Astrocyte (in vitro differentiated cells and primary cell): ENCODE measurements at regions not wholly inside any gene's neighbourhood (a gene's known extent, or its start where the extent isn't known, plus 50 kb on each side); places are given as distances from the start of the nearest gene placed in this dataset.
A peak's percentile ranks its signal among the peaks of the same experiment; 100 is the strongest.
"Not testable (repeated sequence)": the region's sequence is repeated elsewhere in the genome, so short reads cannot be mapped to it uniquely, and the experiment has no call there.

Experiments
- DNase-seq: peaks from one replicate; pipeline ENCODE4 v3.0.0-alpha.2; 2010; ENCODE audit warnings: low read depth
- FAIRE-seq: peaks from 2 replicates; lab custom pipeline; 2011; peaks lifted over from hg19 to GRCh38; lab: Jason Lieb, UNC
- H2AFZ ChIP-seq: 2 replicates; pipeline ENCODE4 v1.6.0; 2012; ENCODE audit warnings: low read depth, low read length, inconsistent platforms
- H3K27ac ChIP-seq: 2 replicates; pipeline ENCODE4 v1.5.1; 2011; ENCODE audit warnings: low read depth, low read length, inconsistent platforms
- H3K27me3 ChIP-seq: 2 replicates; pipeline ENCODE4 v1.6.0; 2011; ENCODE audit warnings: low read length, inconsistent platforms; ENCODE audit not compliant: insufficient read depth
- H3K36me3 ChIP-seq: 2 replicates; pipeline ENCODE4 v1.5.1; 2011; ENCODE audit warnings: low read length, inconsistent platforms; ENCODE audit not compliant: insufficient read depth
- H3K4me1 ChIP-seq: 2 replicates; pipeline ENCODE4 v1.5.1; 2011; ENCODE audit warnings: low read length, inconsistent platforms; ENCODE audit not compliant: insufficient read depth
- H3K4me2 ChIP-seq: 2 replicates; pipeline ENCODE4 v1.6.0; 2012; ENCODE audit warnings: low read length, inconsistent platforms
- H3K4me3 ChIP-seq: 2 replicates; pipeline ENCODE4 v1.5.1; 2011; ENCODE audit warnings: low read depth, mild to moderate bottlenecking, low read length, inconsistent platforms; ENCODE audit not compliant: insufficient read depth
- H3K79me2 ChIP-seq: 2 replicates; pipeline ENCODE4 v1.6.0; 2012; ENCODE audit warnings: mild to moderate bottlenecking, low read length, inconsistent platforms; ENCODE audit not compliant: insufficient read depth
- H3K9ac ChIP-seq: 2 replicates; pipeline ENCODE4 v1.6.0; 2012; ENCODE audit warnings: mild to moderate bottlenecking, low read length, inconsistent platforms
- H3K9me3 ChIP-seq: 2 replicates; pipeline ENCODE4 v1.5.1; 2012; ENCODE audit warnings: low read depth, mild to moderate bottlenecking, low read length, inconsistent platforms; ENCODE audit not compliant: insufficient read depth
- H4K20me1 ChIP-seq: 2 replicates; pipeline ENCODE4 v1.6.0; 2012; ENCODE audit warnings: low read length, inconsistent platforms; ENCODE audit not compliant: insufficient read depth
- H3K27ac Mint-ChIP-seq: one replicate; pipeline ENCODE4 v1.8.0; 2021; ENCODE audit warnings: mild to moderate bottlenecking, mixed read lengths; ENCODE audit not compliant: unreplicated experiment
- H3K27me3 Mint-ChIP-seq: one replicate; pipeline ENCODE4 v1.8.0; 2021; ENCODE audit warnings: low read depth, mixed read lengths; ENCODE audit not compliant: unreplicated experiment
- H3K36me3 Mint-ChIP-seq: one replicate; pipeline ENCODE4 v1.8.0; 2021; ENCODE audit warnings: low read depth, mixed read lengths; ENCODE audit not compliant: unreplicated experiment
- H3K4me1 Mint-ChIP-seq: one replicate; pipeline ENCODE4 v1.8.0; 2021; ENCODE audit warnings: low read depth, mixed read lengths; ENCODE audit not compliant: unreplicated experiment
- H3K4me3 Mint-ChIP-seq: one replicate; pipeline ENCODE4 v1.8.0; 2021; ENCODE audit warnings: mild to moderate bottlenecking, moderate library complexity, mixed read lengths; ENCODE audit not compliant: unreplicated experiment
- H3K9me3 Mint-ChIP-seq: one replicate; pipeline ENCODE4 v1.8.0; 2021; ENCODE audit warnings: mild to moderate bottlenecking, mixed read lengths; ENCODE audit not compliant: unreplicated experiment
- EZH2 ChIP-seq: IDR thresholded peaks from 2 replicates; pipeline ENCODE4 v1.6.1; 2012; ENCODE audit warnings: mild to moderate bottlenecking, low read length, inconsistent platforms; ENCODE audit not compliant: insufficient read depth
- TF ChIP-seq, protein P1 (sequence below): IDR thresholded peaks from 2 replicates; pipeline ENCODE4 v1.5.1; 2011; ENCODE audit warnings: low read depth, mild to moderate bottlenecking, inconsistent platforms, low read length, moderate library complexity; ENCODE audit not compliant: insufficient read depth

DNA sequence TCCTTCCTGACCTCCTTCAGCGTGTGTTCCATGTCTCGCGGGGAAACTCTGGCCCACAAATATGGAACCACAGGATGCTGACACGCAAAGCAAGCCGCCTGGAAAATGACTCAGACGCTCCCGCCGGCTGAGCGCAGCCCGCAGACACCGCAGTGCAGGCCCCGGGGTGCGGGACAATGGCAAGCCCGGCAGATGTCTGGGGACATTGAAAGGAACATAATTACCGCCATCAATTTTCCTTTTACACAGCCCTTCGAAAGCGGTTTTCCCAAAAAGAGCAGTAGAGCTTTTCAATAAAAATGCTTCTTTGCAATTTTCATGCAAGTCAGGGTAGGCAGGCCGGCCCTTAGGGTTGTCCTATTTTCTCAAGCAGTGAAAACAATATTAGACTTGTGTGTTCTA, 159.2 kb upstream of the SH3BP4 start:
- Histone ChIP-seq H3K9ac (peak overlapping the region; percentile 57), H3K4me3 (no peak overlapping the region), H3K36me3 (no peaks in the 10 kb centered on the region), H4K20me1 (no peaks in the 10 kb centered on the region), H2AFZ (no peak overlapping the region), H3K27ac (peak overlapping the region; percentile 79), H3K9me3 (no peaks in the 10 kb centered on the region), H3K4me2 (peak overlapping the region; percentile 70), H3K27me3 (no peaks in the 10 kb centered on the region), H3K4me1 (peaks cover 29% of the 10 kb centered on the region), H3K79me2 (no peaks in the 10 kb centered on the region)
- H3K27me3 Mint-ChIP-seq = peaks cover 5% of the 10 kb centered on the region
- H3K36me3 Mint-ChIP-seq = no peaks in the 10 kb centered on the region
- H3K27ac Mint-ChIP-seq = peak overlapping the region; percentile 94
- no peak overlapping the region for H3K4me3 Mint-ChIP-seq
- peak; percentile 95 for DNase-seq
- no peaks in the 10 kb centered on the region for H3K9me3 Mint-ChIP-seq
- H3K4me1 Mint-ChIP-seq = peaks cover 20% of the 10 kb centered on the region
- no peak for FAIRE-seq
- TF ChIP-seq, protein P1, sequence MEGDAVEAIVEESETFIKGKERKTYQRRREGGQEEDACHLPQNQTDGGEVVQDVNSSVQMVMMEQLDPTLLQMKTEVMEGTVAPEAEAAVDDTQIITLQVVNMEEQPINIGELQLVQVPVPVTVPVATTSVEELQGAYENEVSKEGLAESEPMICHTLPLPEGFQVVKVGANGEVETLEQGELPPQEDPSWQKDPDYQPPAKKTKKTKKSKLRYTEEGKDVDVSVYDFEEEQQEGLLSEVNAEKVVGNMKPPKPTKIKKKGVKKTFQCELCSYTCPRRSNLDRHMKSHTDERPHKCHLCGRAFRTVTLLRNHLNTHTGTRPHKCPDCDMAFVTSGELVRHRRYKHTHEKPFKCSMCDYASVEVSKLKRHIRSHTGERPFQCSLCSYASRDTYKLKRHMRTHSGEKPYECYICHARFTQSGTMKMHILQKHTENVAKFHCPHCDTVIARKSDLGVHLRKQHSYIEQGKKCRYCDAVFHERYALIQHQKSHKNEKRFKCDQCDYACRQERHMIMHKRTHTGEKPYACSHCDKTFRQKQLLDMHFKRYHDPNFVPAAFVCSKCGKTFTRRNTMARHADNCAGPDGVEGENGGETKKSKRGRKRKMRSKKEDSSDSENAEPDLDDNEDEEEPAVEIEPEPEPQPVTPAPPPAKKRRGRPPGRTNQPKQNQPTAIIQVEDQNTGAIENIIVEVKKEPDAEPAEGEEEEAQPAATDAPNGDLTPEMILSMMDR = no peak
- no peak for TF ChIP-seq EZH2

DNA sequence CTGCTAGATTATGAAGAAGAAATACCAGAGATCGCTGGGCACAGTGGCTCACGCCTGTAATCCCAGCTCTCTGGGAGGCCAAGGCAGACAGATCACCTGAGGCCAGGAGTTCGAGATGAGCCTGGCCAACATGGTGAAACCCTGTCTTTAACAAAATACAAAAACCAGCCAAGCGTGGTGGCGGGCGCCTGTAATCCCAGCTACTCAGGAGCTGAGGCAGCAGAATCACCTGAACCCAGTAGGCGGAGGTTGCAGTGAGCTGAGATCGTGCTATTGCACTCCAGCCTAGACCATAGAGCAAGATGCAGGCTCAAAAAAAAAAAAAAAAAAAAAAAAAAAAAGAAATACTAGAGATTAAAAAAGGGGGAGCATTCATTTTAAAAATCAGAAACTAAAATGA, 159.7 kb upstream of the SH3BP4 start:
- not testable (repeated sequence) for H3K27me3 Mint-ChIP-seq, H4K20me1 ChIP-seq, H3K4me3 Mint-ChIP-seq, H3K9me3 ChIP-seq, DNase-seq, H3K36me3 Mint-ChIP-seq, H3K36me3 ChIP-seq, H3K4me3 ChIP-seq, H3K79me2 ChIP-seq, FAIRE-seq, H2AFZ ChIP-seq, H3K27me3 ChIP-seq, H3K9me3 Mint-ChIP-seq
- Histone ChIP-seq H3K4me1 (peaks cover 29% of the 10 kb centered on the region), H3K27ac (peak overlapping the region; percentile 79), H3K9ac (peak overlapping the region; percentile 48), H3K4me2 (peak overlapping the region; percentile 70)
- Mint-ChIP-seq H3K4me1 (peaks cover 20% of the 10 kb centered on the region), H3K27ac (peak overlapping the region; percentile 11)

DNA sequence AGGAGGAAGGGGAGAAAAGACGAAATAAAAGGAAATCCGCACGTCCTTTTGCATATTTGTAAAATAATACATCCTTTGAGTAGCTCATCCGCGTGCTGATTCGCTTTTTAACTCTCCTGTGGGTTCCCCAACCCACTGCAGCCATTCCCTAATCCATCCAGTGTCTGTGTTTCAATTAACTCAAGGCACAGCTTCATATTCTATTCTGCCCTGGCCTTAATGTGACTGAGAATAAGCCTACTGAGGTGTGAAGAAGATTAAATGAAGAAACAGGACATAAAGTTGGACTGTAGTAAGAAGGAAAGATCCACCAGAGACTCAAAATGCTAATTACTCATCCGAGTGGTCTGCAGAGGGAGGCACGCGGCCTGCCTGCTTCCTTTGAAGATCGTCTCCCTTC, 161.4 kb upstream of the SH3BP4 start:
- Histone ChIP-seq H4K20me1 (no peaks in the 10 kb centered on the region), H3K79me2 (no peaks in the 10 kb centered on the region), H3K9me3 (peaks cover 3% of the 10 kb centered on the region), H3K4me1 (peaks cover 20% of the 10 kb centered on the region), H3K27me3 (no peaks in the 10 kb centered on the region), H3K36me3 (no peaks in the 10 kb centered on the region), H2AFZ (no peak overlapping the region), H3K4me2 (no peak overlapping the region), H3K9ac (no peak overlapping the region), H3K27ac (no peak overlapping the region), H3K4me3 (no peak overlapping the region)
- Mint-ChIP-seq H3K27ac (no peak overlapping the region), H3K36me3 (no peaks in the 10 kb centered on the region), H3K9me3 (no peaks in the 10 kb centered on the region), H3K4me1 (peaks cover 18% of the 10 kb centered on the region), H3K27me3 (peaks cover 11% of the 10 kb centered on the region), H3K4me3 (no peak overlapping the region)
- no peak for FAIRE-seq
- DNase-seq = no peak
- no peak for TF ChIP-seq EZH2
- TF ChIP-seq, protein P1 = no peak
